SU-DHL-6 (cell line): ENCODE measurements at regions not wholly inside any gene's neighbourhood (a gene's known extent, or its start where the extent isn't known, plus 50 kb on each side); places are given as distances from the start of the nearest gene placed in this dataset.

ENCODE experiments used
- CTCF ChIP-seq: fragments of 200-600 bp; sonication (generic); IDR thresholded peaks from one replicate; pipeline ENCODE4 v1.5.1; 2017; ENCODE audit warnings: antibody characterized with exemption, mild to moderate bottlenecking, low read length, moderate library complexity; ENCODE audit not compliant: insufficient read depth, poor library complexity, severe bottlenecking
- EZH2phosphoT487 ChIP-seq: fragments of 200-600 bp; sonication (generic), shearing (Covaris generic); conservative IDR thresholded peaks from 2 replicates; pipeline ENCODE4 v1.6.1; 2018; ENCODE audit warnings: mild to moderate bottlenecking, antibody characterized with exemption, low read length, moderate library complexity, mixed read lengths

GRCh38 chr7:21327422-21328409 lies 100.2 kb upstream of the SP4 start:
- TF ChIP-seq CTCF (no peak), EZH2phosphoT487 (no peak)
